Esophagus squamous epithelium (tissue), 5 donors: ENCODE measurements at regions not wholly inside any gene's neighbourhood (a gene's known extent, or its start where the extent isn't known, plus 50 kb on each side); places are given as distances from the start of the nearest gene placed in this dataset.

Experiments
- DNase-seq: peaks from one replicate; lab custom pipeline; 2025; lab: John Stamatoyannopoulos, UW
- H3K27ac ChIP-seq, 4 donors: fragments of 200-600 bp; sonication (generic); one replicate each; pipeline ENCODE4 v1.5.1; 2016 to 2019; ENCODE audit warnings: mild to moderate bottlenecking in 1 of 4
- H3K27me3 ChIP-seq, 4 donors: fragments of 200-600 bp; sonication (generic); 1 replicate in 3 of 4; 2 replicates in 1 of 4; pipeline versions ENCODE4 v1.5.1 to v1.6.0; 2017 to 2021; ENCODE audit warnings: antibody characterized with exemption in 1 of 4
- H3K36me3 ChIP-seq, 3 donors: fragments of 200-600 bp; sonication (generic); one replicate each; pipeline ENCODE4 v1.5.1; 2016 to 2019
- H3K4me1 ChIP-seq, 3 donors: fragments of 200-600 bp; sonication (generic); one replicate each; pipeline ENCODE4 v1.5.1; 2017 to 2019
- H3K4me3 ChIP-seq, 4 donors: fragments of 200-600 bp; sonication (generic); 1 replicate in 3 of 4; 2 replicates in 1 of 4; pipeline ENCODE4 v1.5.1; 2016 to 2019; ENCODE audit warnings: mild to moderate bottlenecking in 2 of 4, moderate library complexity in 1 of 4
- H3K9me3 ChIP-seq, 3 donors: fragments of 200-600 bp; sonication (generic); one replicate each; pipeline ENCODE4 v1.5.1; 2016 to 2019
- CTCF ChIP-seq, 6 experiments: fragments of 450-650 bp in 4 of 6; fragments of 200-600 bp in 2 of 6; sonication (generic) in 2 of 6; IDR thresholded peaks; one replicate each; pipeline ENCODE4 v1.5.1; 2016 to 2019; ENCODE audit warnings: antibody characterized with exemption in 6 of 6, mild to moderate bottlenecking in 4 of 6, moderate library complexity in 4 of 6
- POLR2A ChIP-seq, 4 donors: fragments of 450-650 bp; IDR thresholded peaks; one replicate each; pipeline ENCODE4 v1.6.1; 2017; ENCODE audit warnings: antibody characterized with exemption in 4 of 4, mild to moderate bottlenecking in 4 of 4, moderate library complexity in 3 of 4
- WGBS, 2 donors: methylation state at CpG; one replicate each; pipeline ENCODE4 v1.1.5; 2018; 5-methylcytosine and 5-hydroxymethylcytosine counted together
- intact Hi-C: fragments of 100-400 bp; cut with DNase I; formaldehyde crosslinking; loops from one replicate; pipeline ENCODE4 v1.15.0; 2022
- donor health status: DM: yes; HTN: yes; CAD: no.

DNA sequence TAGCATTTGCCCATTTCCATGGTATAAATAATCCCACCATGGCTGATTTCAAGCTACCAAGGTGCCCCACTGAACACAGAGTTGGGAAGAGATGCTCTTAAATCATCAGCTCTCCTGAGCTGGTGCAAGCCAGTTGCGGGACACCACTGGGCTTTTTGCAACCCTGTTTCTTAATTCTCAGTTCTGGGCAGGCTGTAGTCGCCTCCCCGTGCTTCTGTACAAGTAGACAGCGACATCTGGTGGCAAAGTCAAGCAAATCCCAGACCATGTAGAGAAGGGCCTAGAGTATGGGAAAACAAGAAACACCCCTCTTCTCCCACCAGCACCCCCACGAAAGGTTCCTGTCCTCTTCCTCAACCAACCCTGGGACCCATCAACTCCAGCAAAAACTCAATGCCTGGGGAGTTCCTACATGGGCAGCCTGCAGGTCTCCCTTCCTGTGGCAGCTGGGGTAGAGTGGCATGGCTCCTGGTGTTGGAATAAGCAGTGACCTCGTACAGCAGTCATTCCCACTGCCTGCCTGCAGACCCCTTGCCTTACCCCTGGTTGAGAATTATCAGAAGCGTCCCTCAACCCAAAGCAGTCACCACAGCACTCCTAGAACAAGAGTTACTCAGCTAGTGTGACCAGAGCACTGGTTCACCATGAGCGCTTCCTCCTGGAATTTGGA is 68.4 kb downstream of the IGLL5 start:
- intact Hi-C loops: loop anchor here (10.0 kb wide), 1 partner anchor 429 kb away; no protein-coding TSS in a partner anchor
- peaks cover 0 to 5% (median 0%) of the 10 kb centered on the region in 3 donors for H3K4me1 ChIP-seq
- WGBS, 2 donors: 21 to 36% methylated on average over 5 to 8 of the region's 8 CpGs
- DNase-seq: no peak
- H3K9me3 ChIP-seq: no peaks in the 10 kb centered on the region
- no peak overlapping the region for H3K4me3 ChIP-seq
- peaks cover 0 to 66% (median 0%) of the 10 kb centered on the region in 4 donors for H3K27me3 ChIP-seq
- H3K27ac ChIP-seq: no peak overlapping the region
- no peak for TF ChIP-seq POLR2A (IDR thresholded peaks at IDR 0.05)
- peak; percentile 73 to 83 (median 77) for TF ChIP-seq CTCF (IDR thresholded peaks at IDR 0.05)
- no peaks in the 10 kb centered on the region for H3K36me3 ChIP-seq

- DNase-seq: no peak
- Histone ChIP-seq H3K27me3 (peaks cover 0 to 56% (median 0%) of the 10 kb centered on the region in 4 donors), H3K4me1 (peaks cover 0 to 5% (median 0%) of the 10 kb centered on the region in 3 donors), H3K4me3 (no peak overlapping the region), H3K36me3 (no peaks in the 10 kb centered on the region), H3K9me3 (no peaks in the 10 kb centered on the region), H3K27ac (no peak overlapping the region)
- WGBS, 2 donors: 70 to 78% methylated on average over 5 of the region's 5 CpGs
- intact Hi-C loops: loop anchor here (10.0 kb wide), 1 partner anchor 428 kb away; no protein-coding TSS in a partner anchor
- TF ChIP-seq POLR2A (IDR thresholded peaks at IDR 0.05): no peak
Observed at GRCh38 chr22:22957090-22957489, 69.5 kb downstream of the IGLL5 start.

DNA sequence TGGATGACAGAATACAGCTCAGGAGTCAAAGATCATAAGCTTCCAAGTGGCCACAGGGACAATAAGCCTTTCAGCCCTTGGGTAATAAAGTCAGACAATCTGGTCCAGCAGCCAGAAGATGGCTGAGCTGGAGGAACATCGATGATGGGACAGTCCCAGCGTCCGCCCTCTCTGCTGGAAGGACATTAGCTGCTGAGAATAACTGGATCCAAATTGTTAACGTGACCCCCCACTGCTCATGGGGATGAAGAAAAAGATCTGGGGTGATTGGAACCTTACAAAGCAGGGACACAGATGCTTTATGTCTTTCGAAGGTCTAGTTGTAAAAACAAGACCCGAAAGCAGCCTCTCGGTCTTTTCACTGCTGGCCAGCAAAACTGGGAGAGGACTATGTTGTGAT is 71.0 kb downstream of the IGLL5 start:
- Histone ChIP-seq H3K4me3 (no peak overlapping the region), H3K4me1 (peaks cover 0 to 5% (median 0%) of the 10 kb centered on the region in 3 donors), H3K9me3 (no peaks in the 10 kb centered on the region), H3K27ac (no peak overlapping the region), H3K36me3 (no peaks in the 10 kb centered on the region), H3K27me3 (peaks cover 0 to 40% (median 0%) of the 10 kb centered on the region in 4 donors)
- intact Hi-C loops: loop anchor here (10.0 kb wide), 1 partner anchor 426 kb away; no protein-coding TSS in a partner anchor
- 69 to 73% methylated on average over 7 of the region's 7 CpGs for WGBS, 2 donors
- DNase-seq: no peak
- TF ChIP-seq POLR2A (IDR thresholded peaks at IDR 0.05): no peak
- no peak for TF ChIP-seq CTCF (IDR thresholded peaks at IDR 0.05)

- intact Hi-C loops: loop anchor here (10.0 kb wide), 1 partner anchor 426 kb away; no protein-coding TSS in a partner anchor
- DNase-seq: no peak
Observed at GRCh38 chr22:22959147-22959827, 71.7 kb downstream of the IGLL5 start.

DNA sequence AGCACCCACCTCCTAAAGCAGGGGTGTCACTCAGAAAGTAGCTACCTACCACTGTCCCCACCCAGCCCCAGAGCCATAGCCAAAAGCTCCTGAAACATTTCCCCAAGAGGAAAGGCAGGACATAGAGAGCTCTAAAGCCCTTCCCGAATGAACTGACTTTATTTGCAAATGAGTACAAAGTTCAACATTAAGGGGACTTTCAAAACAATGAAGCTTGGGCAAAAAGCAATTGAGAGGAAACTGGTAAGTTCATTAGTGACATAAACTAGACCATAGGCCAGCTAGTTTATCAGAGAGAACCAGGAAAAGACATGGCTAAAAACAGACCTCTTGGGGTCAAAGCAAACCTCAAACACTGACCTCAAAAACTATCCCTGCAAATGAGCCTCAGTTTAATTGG is 72.7 kb downstream of the IGLL5 start:
- peaks cover 0 to 27% (median 0%) of the 10 kb centered on the region in 4 donors for H3K27me3 ChIP-seq
- no peak overlapping the region for H3K4me3 ChIP-seq
- TF ChIP-seq POLR2A (IDR thresholded peaks at IDR 0.05) (no peak), CTCF (IDR thresholded peaks at IDR 0.05) (no peak)
- no peak for DNase-seq
- WGBS, 2 donors: 27 to 42% methylated on average over 1 of the region's 1 CpG
- H3K27ac ChIP-seq: no peak overlapping the region
- H3K9me3 ChIP-seq: no peaks in the 10 kb centered on the region
- intact Hi-C loops: loop anchor here (5.0 kb wide), 1 partner anchor 162 kb away; no protein-coding TSS in a partner anchor
- no peaks in the 10 kb centered on the region for H3K36me3 ChIP-seq
- peaks cover 0 to 5% (median 0%) of the 10 kb centered on the region in 3 donors for H3K4me1 ChIP-seq

More at GRCh38 chr22:22959147-22959827, 71.7 kb downstream of the IGLL5 start:
- Histone ChIP-seq H3K27ac (no peak overlapping the region), H3K36me3 (no peaks in the 10 kb centered on the region), H3K27me3 (peaks cover 0 to 35% (median 0%) of the 10 kb centered on the region in 4 donors), H3K4me1 (peaks cover 0 to 5% (median 0%) of the 10 kb centered on the region in 3 donors), H3K9me3 (no peaks in the 10 kb centered on the region), H3K4me3 (no peak overlapping the region)
- WGBS, 2 donors: 19 to 22% methylated on average over 8 to 9 of the region's 9 CpGs
- TF ChIP-seq POLR2A (IDR thresholded peaks at IDR 0.05) (no peak), CTCF (IDR thresholded peaks at IDR 0.05) (peak; percentile 80 to 95 (median 87))
